IPS DF 19.7 (cell line): ENCODE measurements at regions not wholly inside any gene's neighbourhood (a gene's known extent, or its start where the extent isn't known, plus 50 kb on each side); places are given as distances from the start of the nearest gene placed in this dataset.
"Not testable (repeated sequence)": the region's sequence is repeated elsewhere in the genome, so short reads cannot be mapped to it uniquely, and the experiment has no call there.

ENCODE experiments used
- DNase-seq: peaks from one replicate; pipeline ENCODE4 v3.0.0-alpha.2; 2013; ENCODE audit warnings: low read depth, low spot score

- DNase-seq = not testable (repeated sequence)
Measured at GRCh38 chr15:26029586-26029985, 166.5 kb upstream of the ATP10A start.

DNA sequence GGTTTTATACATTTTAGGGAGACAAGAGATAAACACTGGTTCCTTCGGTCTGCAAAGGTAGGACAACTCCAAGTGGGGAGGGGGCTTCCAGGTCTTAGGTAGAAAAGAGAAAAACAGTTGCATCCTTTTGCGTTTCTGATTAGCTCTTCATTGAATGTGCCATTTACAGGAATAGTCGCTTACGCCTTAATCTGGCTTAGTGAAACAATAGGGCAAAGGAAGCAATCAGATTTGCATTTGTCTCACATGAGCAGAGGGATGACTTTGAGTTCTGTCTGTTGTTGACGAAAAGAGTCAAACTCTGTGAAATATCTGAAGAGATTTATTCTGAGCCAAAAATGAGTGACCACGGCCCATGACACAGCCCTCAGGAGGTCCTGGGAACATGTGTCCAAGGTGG lies 166.0 kb upstream of the ATP10A start:
- no peak for DNase-seq

GRCh38 chr15:26028086-26028740 lies 165.1 kb upstream of the ATP10A start:
- DNase-seq = no peak

DNA sequence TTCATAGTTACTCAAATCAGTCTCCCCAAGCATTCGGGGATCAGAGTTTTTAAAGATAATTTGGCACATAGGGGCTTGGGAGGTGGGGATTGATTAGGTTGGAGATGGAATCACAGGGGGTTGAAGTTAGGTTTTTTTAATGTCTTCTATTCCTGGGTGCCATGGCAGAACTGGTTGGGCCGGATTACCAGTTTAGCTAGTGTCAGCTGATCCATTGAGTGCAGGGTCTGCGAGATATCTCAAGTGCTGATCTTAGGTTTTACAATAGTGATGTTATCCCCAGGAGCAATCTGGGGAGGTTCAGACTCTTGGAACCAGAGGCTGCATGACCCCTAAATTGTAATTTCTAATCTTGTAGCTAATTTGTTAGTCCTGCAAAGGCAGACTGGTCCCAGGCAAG lies 163.5 kb upstream of the ATP10A start:
- DNase-seq = not testable (repeated sequence)

GRCh38 chr15:26024241-26024640 lies 161.1 kb upstream of the ATP10A start:
- DNase-seq = no peak

DNA sequence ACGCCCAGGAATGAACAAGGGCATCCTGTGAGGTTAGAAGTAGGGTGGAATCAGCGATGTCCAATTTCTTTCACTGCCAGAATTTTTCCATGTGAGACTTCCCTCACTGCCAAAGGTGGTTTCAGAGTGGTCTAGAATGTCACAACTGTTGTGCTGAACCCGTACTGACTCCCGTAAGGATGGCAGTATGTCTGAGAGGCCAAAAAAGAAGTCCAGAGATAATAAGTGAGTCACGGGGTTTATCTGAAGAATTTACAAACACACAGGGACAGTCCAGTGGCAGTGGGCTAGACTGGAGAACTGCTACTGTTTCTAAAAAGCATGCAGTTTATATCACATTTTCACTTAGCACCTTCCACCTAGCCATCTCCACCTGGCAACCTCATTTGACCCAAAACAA lies 160.6 kb upstream of the ATP10A start:
- DNase-seq = no peak

- no peak for DNase-seq
Measured at GRCh38 chr15:26023231-26023630, 160.1 kb upstream of the ATP10A start.

GRCh38 chr15:26020871-26021270 lies 157.7 kb upstream of the ATP10A start:
- no peak for DNase-seq

GRCh38 chr15:26017665-26018064 lies 154.5 kb upstream of the ATP10A start:
- no peak for DNase-seq

- no peak for DNase-seq
Measured at GRCh38 chr15:26015516-26016075, 152.5 kb upstream of the ATP10A start.

GRCh38 chr15:26013981-26014380 lies 150.9 kb upstream of the ATP10A start:
- no peak for DNase-seq

DNA sequence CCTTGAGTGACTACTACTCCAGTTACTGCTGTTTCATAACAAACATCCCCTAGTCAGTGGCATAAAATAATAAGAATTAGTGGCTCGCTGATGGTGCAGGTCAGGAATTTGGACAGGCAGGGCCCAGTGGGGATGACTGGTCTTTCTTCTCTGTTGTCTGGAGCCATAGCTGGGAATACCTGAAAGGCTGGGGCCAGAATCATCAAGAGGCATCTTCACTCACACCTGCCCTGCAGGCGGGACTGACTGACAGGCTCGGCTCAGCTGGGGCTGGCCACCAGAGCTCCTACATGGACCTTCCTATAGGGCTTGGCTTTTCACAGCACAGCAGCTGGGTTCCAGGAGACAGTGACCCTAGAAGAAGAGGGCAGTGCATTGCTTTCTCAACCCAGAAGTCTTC lies 148.8 kb upstream of the ATP10A start:
- no peak for DNase-seq

DNA sequence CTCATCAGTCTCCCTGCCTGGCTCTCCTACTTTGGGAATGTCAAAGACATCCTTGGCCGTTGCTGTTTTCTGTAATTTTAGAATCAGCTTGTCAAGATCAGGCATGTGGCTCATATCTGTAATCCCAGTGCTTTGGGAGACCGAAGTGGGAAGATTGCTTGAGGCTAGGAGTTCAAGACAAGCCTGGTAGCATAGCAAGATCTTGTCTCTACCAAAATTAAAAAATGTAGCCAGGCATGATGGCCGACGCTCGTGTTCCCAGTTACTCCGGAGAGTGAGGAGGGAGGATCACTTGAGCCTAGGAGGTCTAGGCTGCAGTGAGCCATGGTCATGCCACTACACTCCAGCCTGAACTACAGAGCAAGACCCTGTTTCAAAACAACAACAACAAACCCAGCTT lies 144.0 kb upstream of the ATP10A start:
- DNase-seq = no peak

DNA sequence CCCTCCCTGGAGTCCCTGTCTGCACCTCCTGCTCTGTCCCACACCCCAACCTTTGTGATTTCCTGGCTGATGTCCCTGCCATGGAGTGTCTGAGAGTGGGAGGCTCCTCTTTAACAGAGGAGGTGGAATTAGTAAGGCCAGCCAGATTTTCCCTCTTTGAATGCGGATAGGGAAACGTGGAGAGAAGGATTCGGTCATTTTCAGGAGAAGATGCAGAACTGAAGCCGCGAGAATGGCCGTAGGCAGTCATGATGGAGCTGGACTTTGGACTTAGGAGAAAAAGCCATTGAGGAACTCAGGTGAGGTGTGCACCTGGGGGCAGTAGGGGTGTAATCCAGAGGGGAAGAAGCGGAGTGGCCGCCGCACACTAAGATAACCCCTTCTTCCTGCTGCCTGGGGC lies 138.1 kb upstream of the ATP10A start:
- no peak for DNase-seq

DNA sequence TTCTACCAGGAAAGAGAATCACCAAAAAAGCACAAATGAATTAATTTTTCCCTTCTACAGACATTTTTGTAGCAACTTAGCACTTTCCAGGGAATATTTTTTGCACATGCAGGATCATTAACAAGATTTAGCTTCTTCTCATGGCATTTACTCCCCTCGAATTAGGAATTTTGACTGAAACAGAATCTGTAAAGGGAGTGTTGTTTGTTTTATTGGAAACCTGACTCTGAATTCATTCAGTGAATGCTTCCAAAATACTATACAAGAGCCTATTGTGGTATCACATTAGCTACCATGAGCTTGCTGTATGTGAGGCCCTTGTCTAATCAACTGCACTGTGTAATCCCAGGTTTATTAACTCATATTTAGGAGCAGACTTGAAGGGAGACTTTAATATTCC lies 130.4 kb upstream of the ATP10A start:
- DNase-seq = no peak

DNA sequence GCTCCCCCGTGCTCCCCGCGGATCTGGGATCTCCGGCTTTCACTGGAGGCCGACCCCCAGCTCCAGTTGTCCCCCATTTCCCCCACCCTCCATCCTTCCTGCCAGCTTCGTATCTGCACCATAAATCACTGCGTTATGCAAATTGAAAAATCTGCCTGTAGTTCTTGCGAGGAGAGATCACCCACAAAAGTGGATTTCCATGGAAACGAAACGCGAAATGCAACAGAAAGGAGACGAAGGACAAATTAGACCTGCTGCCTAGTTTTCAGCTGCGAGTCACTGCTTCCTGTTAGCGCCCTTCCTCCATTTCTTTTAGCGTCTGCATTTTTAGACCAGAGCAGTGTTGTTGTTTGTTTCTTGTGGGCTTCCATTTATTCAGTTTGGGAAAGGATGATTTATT lies 127.1 kb upstream of the ATP10A start:
- no peak for DNase-seq

DNA sequence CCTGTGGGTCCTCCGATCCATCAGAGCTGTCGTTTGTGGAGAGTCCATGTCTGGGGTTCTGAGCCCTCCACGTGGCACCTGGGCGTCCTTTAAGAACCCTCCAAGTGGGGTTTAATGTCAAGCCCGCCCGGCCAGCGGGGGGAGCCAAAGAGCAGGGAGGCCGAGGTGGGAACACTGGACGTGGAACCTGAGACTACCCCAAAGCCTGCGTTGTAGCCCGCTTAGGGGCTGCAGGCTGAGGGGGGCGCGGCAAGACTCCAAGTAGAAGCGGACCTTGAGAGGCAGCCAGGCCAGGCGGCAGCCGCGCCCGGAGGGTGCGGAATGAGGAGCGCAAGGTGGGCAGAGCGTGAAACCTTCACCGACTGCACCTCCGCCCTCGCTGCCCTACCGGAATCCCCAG lies 126.2 kb upstream of the ATP10A start:
- DNase-seq = no peak

GRCh38 chr15:25988716-25989115 lies 125.6 kb upstream of the ATP10A start:
- DNase-seq = not testable (repeated sequence)

- no peak for DNase-seq
Measured at GRCh38 chr15:25987638-25988037, 124.5 kb upstream of the ATP10A start.

DNA sequence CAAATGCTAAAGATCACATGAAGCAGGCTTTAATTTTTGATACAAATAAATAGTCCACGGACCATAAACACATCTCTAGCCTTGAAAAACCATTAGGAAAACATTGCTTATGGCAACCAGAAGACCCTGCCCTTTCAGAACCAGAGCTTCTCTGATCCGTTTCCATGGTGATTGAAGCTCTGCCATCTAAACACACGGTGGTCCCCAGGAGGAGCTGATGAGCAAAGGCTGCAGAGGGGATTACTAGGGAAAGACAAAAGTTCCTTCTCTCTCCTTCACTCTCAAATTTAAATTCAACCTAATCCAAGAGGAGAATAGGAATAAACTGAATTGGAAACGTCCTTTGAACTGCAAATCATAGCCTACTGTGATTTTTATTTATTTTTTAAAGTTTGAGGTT lies 122.0 kb upstream of the ATP10A start:
- DNase-seq = no peak

DNA sequence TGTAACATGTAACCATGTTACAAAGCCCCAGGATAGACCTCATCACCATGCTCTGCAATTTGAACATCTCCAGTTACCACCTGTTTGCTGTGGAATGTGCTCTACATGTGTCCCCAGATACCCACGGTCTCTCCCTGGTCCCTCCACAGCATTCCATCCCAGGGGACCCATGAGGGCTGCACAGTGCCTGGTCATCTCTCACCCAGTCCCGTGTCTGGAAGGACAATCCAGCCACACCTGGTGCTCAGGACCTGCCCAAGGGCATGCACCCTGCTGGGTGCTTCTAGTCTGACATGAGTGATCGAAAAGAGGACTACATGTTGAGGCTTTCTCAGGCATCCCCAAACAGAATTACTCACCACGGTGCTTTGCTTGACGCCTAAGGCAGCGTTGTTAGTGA lies 119.6 kb upstream of the ATP10A start:
- DNase-seq = no peak

- no peak for DNase-seq
Measured at GRCh38 chr15:25981114-25981513, 118.0 kb upstream of the ATP10A start.

GRCh38 chr15:25972141-25972675 lies 109.1 kb upstream of the ATP10A start:
- DNase-seq = no peak

GRCh38 chr15:25971053-25971452 lies 107.9 kb upstream of the ATP10A start:
- no peak for DNase-seq
